Stimulated activated CD4-positive, alpha-beta T cell treated with anti-CD3 and anti-CD28 coated beads, TNF-alpha, amount 100 ng/mL, for 24 hours (primary cell): ENCODE measurements at regions not wholly inside any gene's neighbourhood (a gene's known extent, or its start where the extent isn't known, plus 50 kb on each side); places are given as distances from the start of the nearest gene placed in this dataset.
A peak's percentile ranks its signal among the peaks of the same experiment; 100 is the strongest.

Source experiments
- DNase-seq, 3 experiments: peaks; one replicate each; pipeline ENCODE4 v3.0.0-alpha.2; 2020; ENCODE audit warnings: low read depth in 3 of 3

- no peak for DNase-seq
Observed at GRCh38 chr1:55690366-55690765, 475.2 kb upstream of the USP24 start.

- DNase-seq, result no peak
Observed at GRCh38 chr1:55689800-55690199, 474.6 kb upstream of the USP24 start.

GRCh38 chr1:55685560-55685959 is 470.4 kb upstream of the USP24 start:
- DNase-seq, result no peak

- no peak for DNase-seq
Observed at GRCh38 chr1:55684131-55684650, 469.0 kb upstream of the USP24 start.

GRCh38 chr1:55682198-55682597 is 467.0 kb upstream of the USP24 start:
- DNase-seq, result no peak

- DNase-seq, result no peak
Observed at GRCh38 chr1:55679971-55680370, 464.8 kb upstream of the USP24 start.

GRCh38 chr1:55673416-55673815 is 458.3 kb upstream of the USP24 start:
- DNase-seq, result no peak

GRCh38 chr1:55670331-55671082 is 455.3 kb upstream of the USP24 start:
- DNase-seq, result no peak

GRCh38 chr1:55669293-55669692 is 454.1 kb upstream of the USP24 start:
- DNase-seq, result no peak

- DNase-seq, result no peak
Observed at GRCh38 chr1:55662875-55663274, 447.7 kb upstream of the USP24 start.

- DNase-seq, result no peak
Observed at GRCh38 chr1:55658917-55659316, 443.8 kb upstream of the USP24 start.

GRCh38 chr1:55654750-55655149 is 439.6 kb upstream of the USP24 start:
- no peak for DNase-seq

- DNase-seq, result no peak
Observed at GRCh38 chr1:55654171-55654570, 439.0 kb upstream of the USP24 start.

- no peak for DNase-seq
Observed at GRCh38 chr1:55650444-55650843, 435.3 kb upstream of the USP24 start.

- no peak for DNase-seq
Observed at GRCh38 chr1:55646181-55646580, 431.0 kb upstream of the USP24 start.

- no peak for DNase-seq
Observed at GRCh38 chr1:55645270-55645669, 430.1 kb upstream of the USP24 start.

- no peak for DNase-seq
Observed at GRCh38 chr1:55641947-55642346, 426.8 kb upstream of the USP24 start.

- peak in 1 of 3 experiments; percentile 16 for DNase-seq
Observed at GRCh38 chr1:55640708-55641473, 425.7 kb upstream of the USP24 start.

- DNase-seq, result no peak
Observed at GRCh38 chr1:55639526-55639925, 424.4 kb upstream of the USP24 start.

- DNase-seq, result no peak
Observed at GRCh38 chr1:55639051-55639450, 423.9 kb upstream of the USP24 start.

GRCh38 chr1:55636696-55637095 is 421.5 kb upstream of the USP24 start:
- no peak for DNase-seq

GRCh38 chr1:55635856-55636255 is 420.7 kb upstream of the USP24 start:
- DNase-seq, result no peak

GRCh38 chr1:55634516-55634915 is 419.4 kb upstream of the USP24 start:
- no peak for DNase-seq
